Psoas muscle (tissue), 7 donors: ENCODE measurements at regions not wholly inside any gene's neighbourhood (a gene's known extent, or its start where the extent isn't known, plus 50 kb on each side); places are given as distances from the start of the nearest gene placed in this dataset.

Source experiments
- ATAC-seq, 4 donors: fragments of 200-7000 bp; cut with Tn5 transposase; one replicate each; pipeline ENCODE4 v1.9.1; 2020; ENCODE audit warnings: moderate library complexity in 3 of 4, mild to moderate bottlenecking in 2 of 4
- DNase-seq, 2 donors: peaks; one replicate each; pipeline ENCODE4 v3.0.0-alpha.2; 2020
- H3K27ac ChIP-seq: fragments of 200-600 bp; one replicate; pipeline ENCODE4 v1.8.0; 2022
- H3K27me3 ChIP-seq, 3 donors: fragments of 200-600 bp in 1 of 3; one replicate each; pipeline versions ENCODE4 v1.6.1 to v1.8.0; 2013 to 2022; ENCODE audit warnings: low read length in 2 of 3, mild to moderate bottlenecking in 2 of 3, moderate library complexity in 1 of 3; ENCODE audit not compliant: insufficient read depth in 3 of 3
- H3K36me3 ChIP-seq, 2 donors: fragments of 200-600 bp in 1 of 2; one replicate each; pipeline versions ENCODE4 v1.6.1 to v1.8.0; 2013 to 2022; ENCODE audit warnings: low read depth in 1 of 2, mild to moderate bottlenecking in 1 of 2, moderate library complexity in 1 of 2; ENCODE audit not compliant: insufficient read depth in 1 of 2
- H3K4me1 ChIP-seq: fragments of 200-600 bp; one replicate; pipeline ENCODE4 v1.8.0; 2022
- H3K4me3 ChIP-seq: fragments of 200-600 bp; one replicate; pipeline ENCODE4 v1.8.0; 2022; ENCODE audit warnings: mild to moderate bottlenecking
- H3K9me3 ChIP-seq: fragments of 200-600 bp; one replicate; pipeline ENCODE4 v1.8.0; 2022
- CTCF ChIP-seq: fragments of 200-600 bp; IDR thresholded peaks from one replicate; pipeline ENCODE4 v1.8.0; 2022; ENCODE audit warnings: antibody characterized with exemption
- WGBS, 3 donors: extraction: QIAGEN DNeasy Blood & Tissue Kit; methylation state at CpG; one replicate each; pipeline versions ENCODE4 v1.1.6 to v1.1.7; 2013; 5-methylcytosine and 5-hydroxymethylcytosine counted together
- intact Hi-C, 2 donors: fragments of 100-400 bp; cut with DNase I; formaldehyde crosslinking; loops; one replicate each; pipeline versions ENCODE4 v1.11.0 to v1.14.2; 2022
- donor health status: healthy with polysubstance abuse.
- donor health status: DM: no; HTN: no; CAD: no; lungs with moderate emphysema.
- donor health status: Bipolar disorder and iron deficiency.
- donor health status: healthy.
- donor health status: DM: yes; HTN: yes; CAD: no.
- donor health status: DM: no; HTN: no; CAD: no.
- donor health status: DM: yes; HTN: yes; CAD: no.

GRCh38 chr1:221217029-221217428 lies 337.8 kb downstream of the HLX start:
- H3K9me3 ChIP-seq = no peaks in the 10 kb centered on the region
- ATAC-seq (peak in 2 of 4 donors; percentile 43 to 49), DNase-seq (no peak)
- peaks cover 6% of the 10 kb centered on the region for H3K4me1 ChIP-seq
- TF ChIP-seq CTCF = no peak
- H3K27me3 ChIP-seq = no peaks in the 10 kb centered on the region
- no peak overlapping the region for H3K4me3 ChIP-seq
- no peaks in the 10 kb centered on the region for H3K36me3 ChIP-seq
- WGBS, 3 donors = 32 to 37% (median 33%) methylated on average over 3 of the region's 3 CpGs
- intact Hi-C loops = no loop called here
- peak overlapping the region; percentile 38 for H3K27ac ChIP-seq

GRCh38 chr1:221223281-221223680 lies 344.0 kb downstream of the HLX start:
- Histone ChIP-seq H3K36me3 (no peaks in the 10 kb centered on the region), H3K4me3 (no peak overlapping the region), H3K9me3 (peaks cover 3% of the 10 kb centered on the region), H3K27ac (no peak overlapping the region), H3K4me1 (no peaks in the 10 kb centered on the region), H3K27me3 (no peaks in the 10 kb centered on the region)
- ATAC-seq (no peak), DNase-seq (no peak)
- WGBS, 3 donors = 91 to 96% (median 95%) methylated on average over 2 of the region's 2 CpGs
- intact Hi-C loops = no loop called here
- no peak for TF ChIP-seq CTCF

- no peaks in the 10 kb centered on the region for H3K36me3 ChIP-seq
- DNase-seq (no peak), ATAC-seq (no peak)
- H3K27ac ChIP-seq = no peak overlapping the region
- H3K9me3 ChIP-seq = peaks cover 3% of the 10 kb centered on the region
- H3K4me3 ChIP-seq = no peak overlapping the region
- 61 to 69% (median 64%) methylated on average over 8 of the region's 8 CpGs for WGBS, 3 donors
- H3K4me1 ChIP-seq = peaks cover 15% of the 10 kb centered on the region
- H3K27me3 ChIP-seq = no peaks in the 10 kb centered on the region
- TF ChIP-seq CTCF = no peak
- intact Hi-C loops = no loop called here
Observed at GRCh38 chr1:221227460-221227859, 348.2 kb downstream of the HLX start.

GRCh38 chr1:221227872-221228337 lies 348.7 kb downstream of the HLX start:
- no peak for TF ChIP-seq CTCF
- DNase-seq (no peak), ATAC-seq (no peak)
- no peak overlapping the region for H3K4me3 ChIP-seq
- H3K27me3 ChIP-seq = no peaks in the 10 kb centered on the region
- H3K4me1 ChIP-seq = peaks cover 15% of the 10 kb centered on the region
- H3K9me3 ChIP-seq = peaks cover 2% of the 10 kb centered on the region
- 15 to 23% (median 22%) methylated on average over 11 of the region's 11 CpGs for WGBS, 3 donors
- H3K27ac ChIP-seq = no peak overlapping the region
- intact Hi-C loops = no loop called here
- H3K36me3 ChIP-seq = no peaks in the 10 kb centered on the region

- H3K9me3 ChIP-seq = no peaks in the 10 kb centered on the region
- ATAC-seq (no peak), DNase-seq (no peak)
- H3K4me3 ChIP-seq = no peak overlapping the region
- intact Hi-C loops = no loop called here
- 39 to 44% (median 39%) methylated on average over 5 of the region's 5 CpGs for WGBS, 3 donors
- H3K27me3 ChIP-seq = no peaks in the 10 kb centered on the region
- peaks cover 15% of the 10 kb centered on the region for H3K4me1 ChIP-seq
- H3K27ac ChIP-seq = no peak overlapping the region
- no peaks in the 10 kb centered on the region for H3K36me3 ChIP-seq
- TF ChIP-seq CTCF = no peak
Observed at GRCh38 chr1:221228594-221228993, 349.4 kb downstream of the HLX start.
